Heart right ventricle (tissue), 16 donors: ENCODE measurements at regions not wholly inside any gene's neighbourhood (a gene's known extent, or its start where the extent isn't known, plus 50 kb on each side); places are given as distances from the start of the nearest gene placed in this dataset.

Experiments
- ATAC-seq, 8 donors: fragments of 200-7000 bp; cut with Tn5 transposase; one replicate each; pipeline ENCODE4 v1.9.1; 2020; ENCODE audit warnings: mild to moderate bottlenecking in 8 of 8, moderate library complexity in 8 of 8, moderate number of reproducible peaks in 1 of 8
- DNase-seq, 2 donors: peaks; one replicate each; pipeline ENCODE4 v3.0.0-alpha.2; 2020
- H3K27ac ChIP-seq, 10 donors: fragments of 200-600 bp; sonication (generic) in 2 of 10; one replicate each; pipeline versions ENCODE4 v1.5.0 to v1.8.0; 2020 to 2022; ENCODE audit warnings: mild to moderate bottlenecking in 3 of 10
- H3K27me3 ChIP-seq, 7 donors: fragments of 200-600 bp; one replicate each; pipeline ENCODE4 v1.8.0; 2021 to 2022; ENCODE audit warnings: mild to moderate bottlenecking in 2 of 7
- H3K36me3 ChIP-seq, 9 donors: fragments of 200-600 bp; sonication (generic) in 1 of 9; one replicate each; pipeline versions ENCODE4 v1.5.0 to v1.8.0; 2020 to 2022; ENCODE audit warnings: mild to moderate bottlenecking in 2 of 9
- H3K4me1 ChIP-seq, 9 donors: fragments of 200-600 bp; sonication (generic) in 1 of 9; one replicate each; pipeline versions ENCODE4 v1.5.0 to v1.8.0; 2020 to 2022; ENCODE audit warnings: mild to moderate bottlenecking in 4 of 9
- H3K4me3 ChIP-seq, 10 donors: fragments of 200-600 bp; sonication (generic) in 2 of 10; one replicate each; pipeline versions ENCODE4 v1.5.0 to v1.8.0; 2020 to 2022; ENCODE audit warnings: mild to moderate bottlenecking in 7 of 10, moderate library complexity in 2 of 10
- H3K9me3 ChIP-seq, 11 donors: fragments of 200-600 bp in 10 of 11; sonication (generic) in 2 of 11; one replicate each; pipeline versions ENCODE4 v1.5.0 to v1.8.0; 2013 to 2022; ENCODE audit warnings: mild to moderate bottlenecking in 2 of 11, control low read depth in 1 of 11, moderate library complexity in 1 of 11
- WGBS, 2 donors: extraction: QIAGEN DNeasy Blood & Tissue Kit; methylation state at CpG; one replicate each; pipeline ENCODE4 v1.1.7; 2013; ENCODE audit warnings: inconsistent platforms in 1 of 2; 5-methylcytosine and 5-hydroxymethylcytosine counted together
- intact Hi-C, 10 donors: fragments of 100-400 bp; cut with DNase I; formaldehyde crosslinking; loops; one replicate each; pipeline versions ENCODE4 v1.11.1 to v1.14.2; 2022
- TF ChIP-seq, protein P1 (sequence below), 9 donors: fragments of 200-600 bp; sonication (generic) in 2 of 9; IDR thresholded peaks; one replicate each; pipeline versions ENCODE4 v1.5.0 to v1.8.0; 2021 to 2022; ENCODE audit warnings: antibody characterized with exemption in 9 of 9, mild to moderate bottlenecking in 5 of 9, moderate library complexity in 1 of 9
- donor health status: Arrhythmogenic right ventricular cardiomyopathy.
- donor health status: ischemic (EF 13 %, LVEDD 7.1; RV severe dilation, severe dysfunction).
- donor health status: healthy with polysubstance abuse.
- donor health status: DM: no; HTN: yes; CAD: no.
- donor health status: DM: no; HTN: no; CAD: no.
- donor health status: ischemic (EF 25% LVEDD 6.9; RV normal size, moderate dysfunction).
- donor health status: ischemic (EF 25% LVEDD 5.7; RV mildly dilated, moderate dysfunction).
- donor health status: healthy.
- donor health status: DM: yes; HTN: yes; CAD: no.
- donor health status: Ischemic cardiomyopathy.
- donor health status: ischemic (EF 35%, LVEDD 5.7; RV mildly dilated, moderate dysfunction).
- donor health status: nonischemic (EF 11% LVEDD 7.7; RV severe dilation, severe dysfunction).
- donor health status: DM: yes; HTN: yes; CAD: no.
- donor health status: PGD.
- donor health status: ischemic (EF 29% LVEDD 5.4; RV normal size, mild dysfunction).
- donor health status: nonischemic (EF 23%, LVEDD 6.1; RV moderate dilation, normal function).

DNA sequence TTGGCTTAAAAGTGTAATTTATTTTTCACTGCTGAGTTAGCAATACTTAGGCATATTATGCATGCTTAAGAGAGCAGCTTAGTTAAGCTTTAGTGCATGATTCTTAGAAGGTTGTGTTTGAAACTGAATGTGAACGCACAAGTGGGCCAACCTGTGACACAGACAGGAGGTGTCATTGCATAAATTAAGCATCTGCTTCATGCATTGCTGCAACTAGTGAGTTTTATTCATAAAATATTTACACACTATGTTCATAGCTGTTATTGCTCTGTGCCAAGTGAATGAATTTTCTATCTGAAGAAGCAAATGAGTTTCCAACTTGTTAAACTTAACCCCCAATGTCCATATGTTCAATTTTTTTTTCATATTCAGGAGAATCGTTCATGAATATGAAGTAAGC lies 806.4 kb downstream of the GALR1 start:
- intact Hi-C loops: no loop called here
- no peak for DNase-seq
- WGBS, 2 donors: 86 to 88% methylated on average over 2 of the region's 2 CpGs
- peaks cover 0 to 8% (median 0%) of the 10 kb centered on the region in 7 donors for H3K27me3 ChIP-seq
- TF ChIP-seq, protein P1, sequence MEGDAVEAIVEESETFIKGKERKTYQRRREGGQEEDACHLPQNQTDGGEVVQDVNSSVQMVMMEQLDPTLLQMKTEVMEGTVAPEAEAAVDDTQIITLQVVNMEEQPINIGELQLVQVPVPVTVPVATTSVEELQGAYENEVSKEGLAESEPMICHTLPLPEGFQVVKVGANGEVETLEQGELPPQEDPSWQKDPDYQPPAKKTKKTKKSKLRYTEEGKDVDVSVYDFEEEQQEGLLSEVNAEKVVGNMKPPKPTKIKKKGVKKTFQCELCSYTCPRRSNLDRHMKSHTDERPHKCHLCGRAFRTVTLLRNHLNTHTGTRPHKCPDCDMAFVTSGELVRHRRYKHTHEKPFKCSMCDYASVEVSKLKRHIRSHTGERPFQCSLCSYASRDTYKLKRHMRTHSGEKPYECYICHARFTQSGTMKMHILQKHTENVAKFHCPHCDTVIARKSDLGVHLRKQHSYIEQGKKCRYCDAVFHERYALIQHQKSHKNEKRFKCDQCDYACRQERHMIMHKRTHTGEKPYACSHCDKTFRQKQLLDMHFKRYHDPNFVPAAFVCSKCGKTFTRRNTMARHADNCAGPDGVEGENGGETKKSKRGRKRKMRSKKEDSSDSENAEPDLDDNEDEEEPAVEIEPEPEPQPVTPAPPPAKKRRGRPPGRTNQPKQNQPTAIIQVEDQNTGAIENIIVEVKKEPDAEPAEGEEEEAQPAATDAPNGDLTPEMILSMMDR (IDR thresholded peaks at IDR 0.05): no peak
- H3K27ac ChIP-seq: no peak overlapping the region
- H3K9me3 ChIP-seq: peaks cover 0 to 6% (median 0%) of the 10 kb centered on the region in 11 donors
- no peak overlapping the region for H3K4me3 ChIP-seq
- H3K36me3 ChIP-seq: no peaks in the 10 kb centered on the region
- ATAC-seq: no peak
- no peaks in the 10 kb centered on the region for H3K4me1 ChIP-seq

DNA sequence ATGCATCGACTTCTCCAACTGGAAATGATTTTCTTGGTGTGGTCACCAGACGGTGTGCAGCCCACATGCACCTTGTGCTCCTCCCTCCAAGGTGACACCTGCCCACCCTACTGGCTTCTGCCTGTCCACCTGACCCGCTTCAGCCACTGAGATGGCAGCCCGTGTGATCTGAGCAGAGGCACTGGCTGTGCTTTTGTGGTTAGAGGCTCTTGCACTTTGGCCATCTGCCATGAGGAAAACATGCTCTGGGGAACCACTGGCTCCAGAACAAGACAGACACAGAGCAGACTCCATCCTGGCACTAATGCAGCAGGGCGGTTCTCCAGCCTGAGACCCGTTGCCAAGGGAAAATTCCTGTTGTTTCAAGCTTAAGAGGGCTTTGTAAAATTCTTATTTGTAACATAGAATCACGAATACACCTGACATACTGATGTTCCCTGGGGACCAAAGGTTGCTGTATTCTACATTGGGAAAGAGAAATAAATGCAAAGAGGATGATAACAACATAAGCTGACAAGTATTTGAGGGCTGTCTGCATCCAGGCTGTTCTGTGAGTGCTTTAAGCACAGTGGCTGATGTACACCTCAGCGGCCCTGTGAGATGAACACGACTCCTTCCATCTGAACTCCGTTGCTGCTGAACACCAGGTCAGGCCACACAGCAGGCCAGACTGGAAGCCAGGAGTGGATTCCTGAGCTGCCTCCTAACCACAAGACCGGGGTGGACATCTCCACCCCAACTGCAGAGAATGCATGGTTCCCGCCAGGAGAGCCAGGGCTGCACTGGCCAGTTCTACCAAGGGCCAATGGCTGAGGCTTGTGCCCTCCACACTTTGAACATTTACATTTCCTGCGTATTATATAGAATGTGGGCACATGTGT lies 820.4 kb downstream of the GALR1 start:
- DNase-seq: no peak
- peak in 5 of 8 donors; percentile 11 to 55 (median 38) for ATAC-seq
- 70 to 71% methylated on average over 13 of the region's 13 CpGs for WGBS, 2 donors

DNA sequence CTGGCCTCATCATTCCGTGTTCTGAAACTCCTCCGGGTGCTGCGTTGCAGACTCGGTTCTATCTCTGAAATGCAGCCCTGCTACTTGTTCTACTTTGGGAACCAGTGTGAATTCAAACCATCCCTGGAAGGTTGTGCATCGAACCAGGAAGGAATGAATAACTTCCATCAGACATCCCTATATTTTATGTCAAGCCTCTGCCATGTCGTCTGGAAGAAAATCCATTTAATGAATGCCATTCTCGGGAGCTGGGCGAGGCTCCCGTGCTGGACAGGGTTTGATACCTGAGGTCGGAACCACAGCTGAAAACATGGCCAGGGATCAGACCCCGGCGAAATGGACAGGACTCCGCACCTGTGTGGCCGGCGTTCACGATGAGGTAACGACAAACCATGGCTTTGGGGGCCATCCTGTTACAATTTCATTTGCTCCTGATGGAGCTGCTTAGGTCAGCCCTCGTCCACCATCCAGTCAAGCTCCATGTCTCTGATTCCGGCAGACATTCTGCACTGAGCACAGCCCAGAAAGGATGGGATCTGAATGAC lies 821.6 kb downstream of the GALR1 start:
- Histone ChIP-seq H3K9me3 (peaks cover 0 to 14% (median 0%) of the 10 kb centered on the region in 11 donors), H3K36me3 (no peaks in the 10 kb centered on the region), H3K4me3 (no peak overlapping the region), H3K27me3 (peaks cover 0 to 21% (median 4%) of the 10 kb centered on the region in 7 donors), H3K27ac (no peak overlapping the region), H3K4me1 (no peaks in the 10 kb centered on the region)
- no peak for ATAC-seq
- TF ChIP-seq, protein P1 (IDR thresholded peaks at IDR 0.05): no peak
- DNase-seq: no peak
- WGBS, 2 donors: 82 to 85% methylated on average over 19 of the region's 19 CpGs
- intact Hi-C loops: loop anchor here in 1 of 10 donors (10.0 kb wide), 1 partner anchor 914 kb away; no protein-coding TSS in a partner anchor

More for the DNA sequence above, 820.4 kb downstream of the GALR1 start:
- intact Hi-C loops: loop anchor here in 1 of 10 donors (10.0 kb wide), 1 partner anchor 915 kb away; no protein-coding TSS in a partner anchor
- Histone ChIP-seq H3K9me3 (peaks cover 0 to 26% (median 0%) of the 10 kb centered on the region in 11 donors), H3K27me3 (peaks cover 0 to 10% (median 4%) of the 10 kb centered on the region in 7 donors), H3K4me1 (no peaks in the 10 kb centered on the region), H3K4me3 (no peak overlapping the region), H3K36me3 (no peaks in the 10 kb centered on the region), H3K27ac (no peak overlapping the region)
- TF ChIP-seq, protein P1 (IDR thresholded peaks at IDR 0.05): no peak

DNA sequence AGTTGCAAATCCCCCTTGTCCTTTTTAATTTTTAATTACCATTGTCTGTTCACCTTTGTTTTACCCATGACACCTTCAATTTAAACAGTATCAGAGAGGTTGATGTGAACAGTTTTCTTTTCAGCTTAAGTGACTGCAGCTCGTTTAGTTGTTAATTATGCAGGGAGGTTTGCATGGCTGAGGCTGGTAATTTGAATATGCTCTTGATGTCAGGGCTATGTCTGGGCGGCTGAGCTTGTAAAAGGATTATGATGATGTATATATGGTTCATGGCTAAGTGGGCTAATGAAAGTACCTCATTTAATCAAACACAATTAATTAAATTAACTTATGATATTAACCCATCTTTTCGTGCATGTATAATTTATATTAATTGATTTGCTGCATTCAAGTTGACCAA lies 822.1 kb downstream of the GALR1 start:
- intact Hi-C loops: loop anchor here in 1 of 10 donors (10.0 kb wide), 1 partner anchor 913 kb away; no protein-coding TSS in a partner anchor
- H3K4me1 ChIP-seq: no peaks in the 10 kb centered on the region

More for the DNA sequence above, 822.1 kb downstream of the GALR1 start:
- peaks cover 0 to 9% (median 0%) of the 10 kb centered on the region in 11 donors for H3K9me3 ChIP-seq
- TF ChIP-seq, protein P1 (IDR thresholded peaks at IDR 0.05): no peak
- WGBS, 2 donors: 70 to 75% methylated on average over 3 of the region's 3 CpGs
- no peaks in the 10 kb centered on the region for H3K36me3 ChIP-seq
- H3K4me3 ChIP-seq: no peak overlapping the region
- peaks cover 0 to 23% (median 4%) of the 10 kb centered on the region in 7 donors for H3K27me3 ChIP-seq
- DNase-seq: no peak
- ATAC-seq: no peak
- no peak overlapping the region for H3K27ac ChIP-seq
